Psoas muscle (tissue), 7 donors: ENCODE measurements at regions not wholly inside any gene's neighbourhood (a gene's known extent, or its start where the extent isn't known, plus 50 kb on each side); places are given as distances from the start of the nearest gene placed in this dataset.

Experiments
- ATAC-seq, 4 donors: fragments of 200-7000 bp; cut with Tn5 transposase; one replicate each; pipeline ENCODE4 v1.9.1; 2020; ENCODE audit warnings: moderate library complexity in 3 of 4, mild to moderate bottlenecking in 2 of 4
- DNase-seq, 2 donors: peaks; one replicate each; pipeline ENCODE4 v3.0.0-alpha.2; 2020
- H3K27ac ChIP-seq: fragments of 200-600 bp; one replicate; pipeline ENCODE4 v1.8.0; 2022
- H3K27me3 ChIP-seq, 3 donors: fragments of 200-600 bp in 1 of 3; one replicate each; pipeline versions ENCODE4 v1.6.1 to v1.8.0; 2013 to 2022; ENCODE audit warnings: low read length in 2 of 3, mild to moderate bottlenecking in 2 of 3, moderate library complexity in 1 of 3; ENCODE audit not compliant: insufficient read depth in 3 of 3
- H3K36me3 ChIP-seq, 2 donors: fragments of 200-600 bp in 1 of 2; one replicate each; pipeline versions ENCODE4 v1.6.1 to v1.8.0; 2013 to 2022; ENCODE audit warnings: low read depth in 1 of 2, mild to moderate bottlenecking in 1 of 2, moderate library complexity in 1 of 2; ENCODE audit not compliant: insufficient read depth in 1 of 2
- H3K4me1 ChIP-seq: fragments of 200-600 bp; one replicate; pipeline ENCODE4 v1.8.0; 2022
- H3K4me3 ChIP-seq: fragments of 200-600 bp; one replicate; pipeline ENCODE4 v1.8.0; 2022; ENCODE audit warnings: mild to moderate bottlenecking
- H3K9me3 ChIP-seq: fragments of 200-600 bp; one replicate; pipeline ENCODE4 v1.8.0; 2022
- WGBS, 3 donors: extraction: QIAGEN DNeasy Blood & Tissue Kit; methylation state at CpG; one replicate each; pipeline versions ENCODE4 v1.1.6 to v1.1.7; 2013; 5-methylcytosine and 5-hydroxymethylcytosine counted together
- intact Hi-C, 2 donors: fragments of 100-400 bp; cut with DNase I; formaldehyde crosslinking; loops; one replicate each; pipeline versions ENCODE4 v1.11.0 to v1.14.2; 2022
- TF ChIP-seq, protein P1 (sequence below): fragments of 200-600 bp; IDR thresholded peaks from one replicate; pipeline ENCODE4 v1.8.0; 2022; ENCODE audit warnings: antibody characterized with exemption
- donor health status: healthy with polysubstance abuse.
- donor health status: DM: no; HTN: no; CAD: no; lungs with moderate emphysema.
- donor health status: Bipolar disorder and iron deficiency.
- donor health status: healthy.
- donor health status: DM: yes; HTN: yes; CAD: no.
- donor health status: DM: no; HTN: no; CAD: no.
- donor health status: DM: yes; HTN: yes; CAD: no.

- intact Hi-C loops, result loop anchor here (5.0 to 10.0 kb wide), 3 partner anchors 124 to 504 kb away; no protein-coding TSS in a partner anchor
- DNase-seq, result no peak
- TF ChIP-seq, protein P1, sequence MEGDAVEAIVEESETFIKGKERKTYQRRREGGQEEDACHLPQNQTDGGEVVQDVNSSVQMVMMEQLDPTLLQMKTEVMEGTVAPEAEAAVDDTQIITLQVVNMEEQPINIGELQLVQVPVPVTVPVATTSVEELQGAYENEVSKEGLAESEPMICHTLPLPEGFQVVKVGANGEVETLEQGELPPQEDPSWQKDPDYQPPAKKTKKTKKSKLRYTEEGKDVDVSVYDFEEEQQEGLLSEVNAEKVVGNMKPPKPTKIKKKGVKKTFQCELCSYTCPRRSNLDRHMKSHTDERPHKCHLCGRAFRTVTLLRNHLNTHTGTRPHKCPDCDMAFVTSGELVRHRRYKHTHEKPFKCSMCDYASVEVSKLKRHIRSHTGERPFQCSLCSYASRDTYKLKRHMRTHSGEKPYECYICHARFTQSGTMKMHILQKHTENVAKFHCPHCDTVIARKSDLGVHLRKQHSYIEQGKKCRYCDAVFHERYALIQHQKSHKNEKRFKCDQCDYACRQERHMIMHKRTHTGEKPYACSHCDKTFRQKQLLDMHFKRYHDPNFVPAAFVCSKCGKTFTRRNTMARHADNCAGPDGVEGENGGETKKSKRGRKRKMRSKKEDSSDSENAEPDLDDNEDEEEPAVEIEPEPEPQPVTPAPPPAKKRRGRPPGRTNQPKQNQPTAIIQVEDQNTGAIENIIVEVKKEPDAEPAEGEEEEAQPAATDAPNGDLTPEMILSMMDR, result no peak
Measured at GRCh38 chr2:120678926-120679325, 56.7 kb upstream of the GLI2 start.

DNA sequence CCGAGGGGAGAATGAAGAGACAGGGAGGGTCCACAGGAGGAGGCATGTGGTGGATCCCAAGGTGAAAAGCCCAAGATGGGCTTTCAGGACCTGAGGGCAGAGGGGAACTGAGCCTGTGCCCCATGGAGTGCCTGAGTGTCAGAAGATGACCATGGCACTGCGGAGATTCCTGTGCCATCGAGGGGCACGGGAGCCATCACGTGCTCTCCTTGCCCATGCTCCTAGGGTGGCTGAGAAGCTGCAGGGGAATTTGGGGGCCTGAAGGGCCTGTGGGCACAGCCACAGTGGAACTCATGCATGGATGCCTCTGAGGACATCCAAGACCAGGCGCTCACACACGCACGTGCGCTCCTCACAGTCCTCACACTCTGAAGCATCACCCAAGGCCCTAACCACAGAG lies 56.1 kb upstream of the GLI2 start:
- WGBS, 3 donors, result 95 to 96% (median 96%) methylated on average over 9 of the region's 9 CpGs
- peaks cover 0 to 9% (median 0%) of the 10 kb centered on the region in 3 donors for H3K27me3 ChIP-seq
- TF ChIP-seq, protein P1, result no peak

More at GRCh38 chr2:120678926-120679325, 56.7 kb upstream of the GLI2 start:
- Histone ChIP-seq H3K4me3 (no peak overlapping the region), H3K36me3 (no peaks in the 10 kb centered on the region), H3K27me3 (peaks cover 0 to 7% (median 0%) of the 10 kb centered on the region in 3 donors), H3K27ac (no peak overlapping the region), H3K4me1 (peaks cover 3% of the 10 kb centered on the region), H3K9me3 (no peaks in the 10 kb centered on the region)
- WGBS, 3 donors, result 50 to 70% (median 68%) methylated on average over 7 of the region's 7 CpGs
- ATAC-seq, result no peak

DNA sequence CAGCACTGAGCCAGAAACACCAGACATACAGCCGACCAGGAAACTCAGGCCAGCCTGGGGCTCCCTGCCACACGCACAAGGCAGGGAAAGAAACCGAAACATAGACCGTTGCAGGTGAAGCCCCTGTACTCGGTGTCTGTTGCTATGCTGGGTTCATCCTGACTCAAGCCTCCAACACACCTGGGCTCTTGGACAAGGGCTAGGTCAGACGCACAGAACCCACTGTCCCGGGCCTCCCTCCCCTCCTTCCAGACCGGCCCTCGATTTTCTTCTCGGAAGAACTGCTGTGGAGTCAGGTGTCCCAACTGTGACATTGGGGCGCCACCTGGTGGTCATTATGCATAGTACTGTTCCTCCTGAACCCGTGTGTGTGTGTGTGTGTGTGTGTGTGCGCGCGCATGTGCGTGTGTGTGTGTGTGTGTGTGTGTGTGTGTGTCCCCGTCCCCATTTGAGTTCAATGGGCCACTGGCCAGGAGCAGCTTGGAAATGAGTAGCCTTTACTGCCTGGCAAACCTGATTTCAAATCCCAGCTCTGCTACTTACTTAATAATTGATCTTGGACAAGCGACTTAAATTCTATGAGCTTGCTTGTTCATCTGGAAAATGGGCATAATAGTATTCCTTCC lies 55.4 kb upstream of the GLI2 start:
- H3K4me1 ChIP-seq, result peaks cover 3% of the 10 kb centered on the region

More for the DNA sequence above, 56.1 kb upstream of the GLI2 start:
- Histone ChIP-seq H3K9me3 (no peaks in the 10 kb centered on the region), H3K4me3 (no peak overlapping the region), H3K36me3 (no peaks in the 10 kb centered on the region), H3K27ac (no peak overlapping the region), H3K4me1 (peaks cover 3% of the 10 kb centered on the region)
- intact Hi-C loops, result loop anchor here (5.0 to 10.0 kb wide), 3 partner anchors 125 to 505 kb away; no protein-coding TSS in a partner anchor
- DNase-seq, result no peak
- ATAC-seq, result peak in 1 of 4 donors; percentile 2

DNA sequence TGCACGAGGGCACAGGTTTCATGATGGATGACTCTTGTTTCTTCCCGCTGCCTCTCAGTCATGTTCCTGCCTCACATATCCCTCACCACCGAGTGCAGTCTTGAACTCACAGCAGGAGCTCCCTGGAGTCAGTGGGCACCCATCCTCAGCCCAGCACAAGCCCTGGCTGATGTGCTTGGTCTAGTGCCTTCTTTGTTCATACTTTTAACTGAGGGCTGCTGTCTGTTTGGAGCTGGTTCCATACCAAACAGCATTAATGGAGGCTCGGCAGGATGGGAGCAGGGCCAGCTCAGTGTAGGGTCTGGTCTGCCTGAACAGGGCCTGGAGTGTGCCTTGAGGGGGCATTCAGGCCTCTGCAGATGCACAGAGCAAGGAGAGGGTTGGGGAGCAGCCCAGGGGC lies 54.5 kb upstream of the GLI2 start:
- H3K36me3 ChIP-seq, result no peaks in the 10 kb centered on the region
- H3K4me3 ChIP-seq, result no peak overlapping the region
- 58 to 61% (median 58%) methylated on average over 4 of the region's 4 CpGs for WGBS, 3 donors
- no peaks in the 10 kb centered on the region for H3K9me3 ChIP-seq
- DNase-seq (no peak), ATAC-seq (no peak)
- TF ChIP-seq, protein P1, result no peak
- peaks cover 0 to 5% (median 0%) of the 10 kb centered on the region in 3 donors for H3K27me3 ChIP-seq
- H3K4me1 ChIP-seq, result peaks cover 3% of the 10 kb centered on the region
- intact Hi-C loops, result loop anchor here in 1 of 2 donors (2.0 kb wide), 1 partner anchor 336 kb away; no protein-coding TSS in a partner anchor
- no peak overlapping the region for H3K27ac ChIP-seq

More for the DNA sequence above, 55.4 kb upstream of the GLI2 start:
- H3K27ac ChIP-seq, result no peak overlapping the region
- DNase-seq (peak; percentile 85 to 89), ATAC-seq (peak; percentile 78 to 91 (median 86))
- H3K27me3 ChIP-seq, result peaks cover 0 to 5% (median 0%) of the 10 kb centered on the region in 3 donors
- intact Hi-C loops, result loop anchor here (1.0 to 2.0 kb wide), 2 partner anchors 335 to 337 kb away; no protein-coding TSS in a partner anchor
- H3K36me3 ChIP-seq, result no peaks in the 10 kb centered on the region
- H3K9me3 ChIP-seq, result no peaks in the 10 kb centered on the region
- H3K4me3 ChIP-seq, result no peak overlapping the region
- 19 to 21% (median 20%) methylated on average over 13 to 15 of the region's 18 CpGs for WGBS, 3 donors
- TF ChIP-seq, protein P1, result peak; percentile 45
